WTC11 (cell line): ENCODE measurements at regions not wholly inside any gene's neighbourhood (a gene's known extent, or its start where the extent isn't known, plus 50 kb on each side); places are given as distances from the start of the nearest gene placed in this dataset.

Source experiments
- ATAC-seq: fragments of 200-7000 bp; cut with Tn5 transposase; 2 replicates; pipeline ENCODE4 v1.10.0; 2021; ENCODE audit warnings: mild to moderate bottlenecking, moderate library complexity
- CTCF ChIA-PET: fragments of 300-600 bp; sonication (Branson Sonifier 250); formaldehyde crosslinking; loops from one replicate; lab custom pipeline; 2021; ENCODE audit warnings: antibody characterized with exemption; lab: Charles Lee
- POLR2A ChIA-PET: fragments of 350-600 bp; sonication (Branson Sonifier 250); formaldehyde crosslinking; loops from one replicate; lab custom pipeline; 2021; ENCODE audit warnings: antibody characterized with exemption; lab: Charles Lee
- DNase-seq: peaks from one replicate; pipeline ENCODE4 v3.0.0; 2021; ENCODE audit warnings: low spot score
- H3K27ac Mint-ChIP-seq: 2 replicates; pipeline ENCODE4 v1.8.0; 2021; ENCODE audit warnings: mixed read lengths
- H3K27me3 Mint-ChIP-seq: 2 replicates; pipeline ENCODE4 v1.8.0; 2021; ENCODE audit warnings: low read depth, mild to moderate bottlenecking, moderate library complexity, mixed read lengths
- H3K36me3 Mint-ChIP-seq: 2 replicates; pipeline ENCODE4 v1.8.0; 2021; ENCODE audit warnings: mixed read lengths
- H3K4me1 Mint-ChIP-seq: 2 replicates; pipeline ENCODE4 v1.8.0; 2022; ENCODE audit warnings: mixed read lengths
- H3K4me3 Mint-ChIP-seq: 2 replicates; pipeline ENCODE4 v1.8.0; 2021; ENCODE audit warnings: mild to moderate bottlenecking, moderate library complexity, mixed read lengths
- H3K9me3 Mint-ChIP-seq: 2 replicates; pipeline ENCODE4 v1.8.0; 2021; ENCODE audit warnings: mixed read lengths
- ATF3 ChIP-seq: sonication (generic); formaldehyde crosslinking; conservative IDR thresholded peaks from 2 replicates; pipeline ENCODE4 v1.8.1; 2022; ENCODE audit warnings: mild to moderate bottlenecking, missing genetic modification reagents
- ATF6 ChIP-seq: sonication (generic); formaldehyde crosslinking; IDR thresholded peaks from 2 replicates; pipeline ENCODE4 v1.8.1; 2023; ENCODE audit warnings: mild to moderate bottlenecking, missing genetic modification reagents
- CDX4 ChIP-seq: fragments of 250-450 bp; sonication (Bioruptor Pico); IDR thresholded peaks from 2 replicates; pipeline ENCODE4 v1.9.0; 2021; ENCODE audit warnings: moderate library complexity, mild to moderate bottlenecking, inconsistent platforms, borderline replicate concordance
- CREB1 ChIP-seq: sonication (generic); formaldehyde crosslinking; IDR thresholded peaks from 2 replicates; pipeline ENCODE4 v1.8.0; 2023; ENCODE audit warnings: mild to moderate bottlenecking, missing genetic modification reagents
- CTCF ChIP-seq: fragments of 200-600 bp; IDR thresholded peaks from 2 replicates; pipeline ENCODE4 v1.8.0; 2022; ENCODE audit warnings: antibody characterized with exemption
- ELF4 ChIP-seq: sonication (generic); formaldehyde crosslinking; IDR thresholded peaks from 2 replicates; pipeline ENCODE4 v1.8.1; 2022; ENCODE audit warnings: low read depth, mild to moderate bottlenecking, moderate library complexity, missing genetic modification reagents
- GABPB1 ChIP-seq: sonication (generic); formaldehyde crosslinking; IDR thresholded peaks from 2 replicates; pipeline ENCODE4 v1.8.1; 2023; ENCODE audit warnings: mild to moderate bottlenecking, missing genetic modification reagents
- GRHL2 ChIP-seq: fragments of 250-450 bp; sonication (Bioruptor Pico); IDR thresholded peaks from 2 replicates; pipeline ENCODE4 v1.8.0; 2022; ENCODE audit warnings: mild to moderate bottlenecking, moderate library complexity; ENCODE audit not compliant: insufficient replicate concordance, severe bottlenecking
- HMGXB4 ChIP-seq: sonication (generic); formaldehyde crosslinking; IDR thresholded peaks from 2 replicates; pipeline ENCODE4 v1.8.1; 2023; ENCODE audit warnings: mild to moderate bottlenecking, moderate library complexity, missing genetic modification reagents
- MAX ChIP-seq: sonication (generic); formaldehyde crosslinking; IDR thresholded peaks from 2 replicates; pipeline ENCODE4 v1.8.0; 2022; ENCODE audit warnings: mild to moderate bottlenecking, missing genetic modification reagents
- MLX ChIP-seq: sonication (generic); formaldehyde crosslinking; IDR thresholded peaks from 2 replicates; pipeline ENCODE4 v1.8.1; 2023; ENCODE audit warnings: mild to moderate bottlenecking, missing genetic modification reagents, moderate library complexity
- MXD4 ChIP-seq: fragments of 250-450 bp; sonication (Bioruptor Pico); IDR thresholded peaks from 2 replicates; pipeline ENCODE4 v1.8.0; 2021; ENCODE audit warnings: mild to moderate bottlenecking, moderate library complexity, borderline replicate concordance
- MYBL2 ChIP-seq: sonication (generic); formaldehyde crosslinking; IDR thresholded peaks from 2 replicates; pipeline ENCODE4 v1.8.1; 2023; ENCODE audit warnings: mild to moderate bottlenecking, moderate library complexity, missing genetic modification reagents
- NFE2L1 ChIP-seq: sonication (generic); formaldehyde crosslinking; IDR thresholded peaks from 2 replicates; pipeline ENCODE4 v1.8.1; 2023; ENCODE audit warnings: missing genetic modification reagents
- OVOL2 ChIP-seq: fragments of 250-450 bp; sonication (Bioruptor Pico); IDR thresholded peaks from 2 replicates; pipeline ENCODE4 v1.9.0; 2021; ENCODE audit warnings: mild to moderate bottlenecking, borderline replicate concordance
- PRDM15 ChIP-seq: sonication (generic); formaldehyde crosslinking; IDR thresholded peaks from 2 replicates; pipeline ENCODE4 v1.8.0; 2022; ENCODE audit warnings: missing genetic modification reagents
- PRRX2 ChIP-seq: fragments of 250-450 bp; sonication (Bioruptor Pico); IDR thresholded peaks from 2 replicates; pipeline ENCODE4 v1.8.0; 2021; ENCODE audit warnings: mild to moderate bottlenecking
- SP1 ChIP-seq: sonication (generic); formaldehyde crosslinking; conservative IDR thresholded peaks from 2 replicates; pipeline ENCODE4 v1.8.1; 2022; ENCODE audit warnings: missing genetic modification reagents
- TCF7 ChIP-seq: sonication (generic); formaldehyde crosslinking; IDR thresholded peaks from 2 replicates; pipeline ENCODE4 v1.8.0; 2022; ENCODE audit warnings: mild to moderate bottlenecking, low read depth, missing genetic modification reagents, moderate library complexity
- ZBTB21 ChIP-seq: sonication (generic); formaldehyde crosslinking; IDR thresholded peaks from 2 replicates; pipeline ENCODE4 v1.8.1; 2023; ENCODE audit warnings: mild to moderate bottlenecking, missing genetic modification reagents, borderline replicate concordance
- ZNF138 ChIP-seq: sonication (generic); formaldehyde crosslinking; conservative IDR thresholded peaks from 2 replicates; pipeline ENCODE4 v1.8.1; 2022; ENCODE audit warnings: mild to moderate bottlenecking, moderate library complexity, missing genetic modification reagents
- ZNF396 ChIP-seq: fragments of 250-450 bp; sonication (Bioruptor Pico); IDR thresholded peaks from 2 replicates; pipeline ENCODE4 v1.8.0; 2021; ENCODE audit warnings: mild to moderate bottlenecking, moderate library complexity, borderline replicate concordance
- ZNF512 ChIP-seq: sonication (generic); formaldehyde crosslinking; IDR thresholded peaks from 2 replicates; pipeline ENCODE4 v1.8.1; 2022; ENCODE audit warnings: missing genetic modification reagents, borderline replicate concordance

- Mint-ChIP-seq H3K27ac (no peak overlapping the region), H3K27me3 (no peaks in the 10 kb centered on the region), H3K9me3 (peaks cover 22% of the 10 kb centered on the region), H3K36me3 (peaks cover under 1% of the 10 kb centered on the region; the same call in 1 of the 2 replicates), H3K4me3 (no peak overlapping the region), H3K4me1 (no peaks in the 10 kb centered on the region)
- ChIA-PET CTCF (no interaction called here), POLR2A (no interaction called here)
- TF ChIP-seq SP1 (CRISPR knock-in tag) = no peak
- no peak for TF ChIP-seq GABPB1 (CRISPR knock-in tag)
- TF ChIP-seq ZNF138 (CRISPR knock-in tag) = no peak
- no peak for TF ChIP-seq ATF3
- no peak for TF ChIP-seq ELF4 (CRISPR knock-in tag)
- no peak for TF ChIP-seq TCF7 (CRISPR knock-in tag)
- no peak for DNase-seq
- no peak for ATAC-seq
These were observed 978.2 kb downstream of the CDH9 start for GRCh38 chr5:26060212-26060611.

GRCh38 chr5:26054594-26054993, 983.8 kb downstream of the CDH9 start:
- Mint-ChIP-seq H3K4me3 (no peak overlapping the region), H3K9me3 (peaks cover 52% of the 10 kb centered on the region), H3K27ac (no peak overlapping the region), H3K27me3 (no peaks in the 10 kb centered on the region), H3K4me1 (no peaks in the 10 kb centered on the region), H3K36me3 (peaks cover 8% of the 10 kb centered on the region)
- DNase-seq (no peak), ATAC-seq (no peak)
- ChIA-PET CTCF (no interaction called here), POLR2A (no interaction called here)
- TF ChIP-seq CREB1 (CRISPR knock-in tag) = no peak
- TF ChIP-seq MYBL2 (CRISPR knock-in tag) = no peak
- TF ChIP-seq PRDM15 (CRISPR knock-in tag) = no peak
- TF ChIP-seq MXD4 (CRISPR knock-in tag) = no peak
- TF ChIP-seq PRRX2 = no peak
- TF ChIP-seq GRHL2 (CRISPR knock-in tag) = no peak
- no peak for TF ChIP-seq CDX4 (CRISPR knock-in tag)
- no peak for TF ChIP-seq ZBTB21 (CRISPR knock-in tag)
- no peak for TF ChIP-seq MAX (CRISPR knock-in tag)
- TF ChIP-seq HMGXB4 = no peak
- no peak for TF ChIP-seq MLX (CRISPR knock-in tag)
- no peak for TF ChIP-seq ZNF512 (CRISPR knock-in tag)
- TF ChIP-seq OVOL2 = no peak
- no peak for TF ChIP-seq ATF6
- TF ChIP-seq ZNF396 (CRISPR knock-in tag) = no peak
- TF ChIP-seq CTCF = no peak
- no peak for TF ChIP-seq NFE2L1 (CRISPR knock-in tag)
